Activated CD8-positive, alpha-beta memory T cell treated with anti-CD3 and anti-CD28 coated beads, Interleukin-2, amount 50 U/mL, for 24 hours (primary cell): ENCODE measurements at regions not wholly inside any gene's neighbourhood (a gene's known extent, or its start where the extent isn't known, plus 50 kb on each side); places are given as distances from the start of the nearest gene placed in this dataset.
"Not testable (repeated sequence)": the region's sequence is repeated elsewhere in the genome, so short reads cannot be mapped to it uniquely, and the experiment has no call there.

Source experiments
- DNase-seq: peaks from one replicate; pipeline ENCODE4 v3.0.0-alpha.2; 2020; ENCODE audit errors: extremely low read depth

GRCh38 chr1:199410462-199410861 lies 617.0 kb upstream of the NR5A2 start:
- DNase-seq: no peak

- no peak for DNase-seq
These were observed 616.0 kb upstream of the NR5A2 start for GRCh38 chr1:199411506-199411905.

GRCh38 chr1:199422206-199422605 lies 605.3 kb upstream of the NR5A2 start:
- DNase-seq: no peak

GRCh38 chr1:199447906-199448305 lies 579.6 kb upstream of the NR5A2 start:
- no peak for DNase-seq

- no peak for DNase-seq
These were observed 578.9 kb upstream of the NR5A2 start for GRCh38 chr1:199448646-199449045.

GRCh38 chr1:199449221-199449620 lies 578.3 kb upstream of the NR5A2 start:
- no peak for DNase-seq

- no peak for DNase-seq
These were observed 577.8 kb upstream of the NR5A2 start for GRCh38 chr1:199449681-199450080.

GRCh38 chr1:199452627-199453026 lies 574.9 kb upstream of the NR5A2 start:
- no peak for DNase-seq

- no peak for DNase-seq
These were observed 573.8 kb upstream of the NR5A2 start for GRCh38 chr1:199453723-199454122.

GRCh38 chr1:199460933-199461332 lies 566.6 kb upstream of the NR5A2 start:
- no peak for DNase-seq

GRCh38 chr1:199463521-199464127 lies 563.9 kb upstream of the NR5A2 start:
- DNase-seq: no peak

GRCh38 chr1:199466961-199467360 lies 560.5 kb upstream of the NR5A2 start:
- no peak for DNase-seq

GRCh38 chr1:199472018-199472417 lies 555.5 kb upstream of the NR5A2 start:
- DNase-seq: no peak

- no peak for DNase-seq
These were observed 554.5 kb upstream of the NR5A2 start for GRCh38 chr1:199472978-199473377.

GRCh38 chr1:199474738-199475137 lies 552.8 kb upstream of the NR5A2 start:
- no peak for DNase-seq

GRCh38 chr1:199482426-199482825 lies 545.1 kb upstream of the NR5A2 start:
- no peak for DNase-seq

- DNase-seq: no peak
These were observed 537.9 kb upstream of the NR5A2 start for GRCh38 chr1:199489594-199489993.

GRCh38 chr1:199490769-199491527 lies 536.6 kb upstream of the NR5A2 start:
- DNase-seq: no peak

- DNase-seq: no peak
These were observed 532.1 kb upstream of the NR5A2 start for GRCh38 chr1:199495432-199495831.

- DNase-seq: not testable (repeated sequence)
These were observed 528.7 kb upstream of the NR5A2 start for GRCh38 chr1:199498802-199499201.

- no peak for DNase-seq
These were observed 519.4 kb upstream of the NR5A2 start for GRCh38 chr1:199508072-199508471.

GRCh38 chr1:199508653-199509052 lies 518.9 kb upstream of the NR5A2 start:
- DNase-seq: no peak

GRCh38 chr1:199509456-199509855 lies 518.1 kb upstream of the NR5A2 start:
- DNase-seq: no peak

- no peak for DNase-seq
These were observed 517.2 kb upstream of the NR5A2 start for GRCh38 chr1:199510314-199510713.
